Transverse colon (tissue), 3 donors: ENCODE measurements at regions not wholly inside any gene's neighbourhood (a gene's known extent, or its start where the extent isn't known, plus 50 kb on each side); places are given as distances from the start of the nearest gene placed in this dataset.

Experiments used
- POLR2A ChIP-seq: fragments of 450-650 bp; IDR thresholded peaks from one replicate; pipeline ENCODE4 v1.6.1; 2016; ENCODE audit warnings: antibody characterized with exemption, mild to moderate bottlenecking, moderate library complexity
- TF ChIP-seq, protein P1 (sequence below), 5 experiments: fragments of 200-600 bp in 3 of 5; fragments of 450-650 bp in 2 of 5; sonication (generic) in 3 of 5; IDR thresholded peaks; 1 replicate in 2 of 5; 2 replicates in 3 of 5; pipeline ENCODE4 v1.5.1; 2016 to 2017; ENCODE audit warnings: antibody characterized with exemption in 5 of 5, inconsistent platforms in 3 of 5, mild to moderate bottlenecking in 2 of 5, moderate library complexity in 1 of 5

DNA sequence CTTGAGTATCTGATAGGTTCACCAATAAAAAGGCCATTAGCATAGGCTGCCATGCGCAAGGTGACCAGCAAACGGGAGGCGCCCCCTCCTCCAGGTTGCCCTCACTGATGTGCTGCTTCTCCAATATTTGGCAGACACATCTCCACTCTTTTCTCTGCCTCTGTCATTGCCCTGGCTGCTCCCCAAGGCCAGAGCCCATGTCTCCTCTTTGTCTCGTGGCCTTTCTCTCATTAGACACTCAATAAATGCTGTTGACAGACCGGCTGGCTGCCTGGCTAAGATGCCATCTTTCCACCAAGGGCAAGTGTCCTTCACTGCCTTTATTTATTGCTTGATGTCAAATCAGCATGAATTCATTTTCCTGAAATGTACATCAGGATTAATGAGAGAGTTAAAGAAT lies 404.0 kb upstream of the KIF2A start:
- TF ChIP-seq, protein P1, sequence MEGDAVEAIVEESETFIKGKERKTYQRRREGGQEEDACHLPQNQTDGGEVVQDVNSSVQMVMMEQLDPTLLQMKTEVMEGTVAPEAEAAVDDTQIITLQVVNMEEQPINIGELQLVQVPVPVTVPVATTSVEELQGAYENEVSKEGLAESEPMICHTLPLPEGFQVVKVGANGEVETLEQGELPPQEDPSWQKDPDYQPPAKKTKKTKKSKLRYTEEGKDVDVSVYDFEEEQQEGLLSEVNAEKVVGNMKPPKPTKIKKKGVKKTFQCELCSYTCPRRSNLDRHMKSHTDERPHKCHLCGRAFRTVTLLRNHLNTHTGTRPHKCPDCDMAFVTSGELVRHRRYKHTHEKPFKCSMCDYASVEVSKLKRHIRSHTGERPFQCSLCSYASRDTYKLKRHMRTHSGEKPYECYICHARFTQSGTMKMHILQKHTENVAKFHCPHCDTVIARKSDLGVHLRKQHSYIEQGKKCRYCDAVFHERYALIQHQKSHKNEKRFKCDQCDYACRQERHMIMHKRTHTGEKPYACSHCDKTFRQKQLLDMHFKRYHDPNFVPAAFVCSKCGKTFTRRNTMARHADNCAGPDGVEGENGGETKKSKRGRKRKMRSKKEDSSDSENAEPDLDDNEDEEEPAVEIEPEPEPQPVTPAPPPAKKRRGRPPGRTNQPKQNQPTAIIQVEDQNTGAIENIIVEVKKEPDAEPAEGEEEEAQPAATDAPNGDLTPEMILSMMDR (IDR thresholded peaks at IDR 0.05), result no peak
- no peak for TF ChIP-seq POLR2A
